Fibroblast of skin of left quadriceps (primary cell): ENCODE measurements at regions not wholly inside any gene's neighbourhood (a gene's known extent, or its start where the extent isn't known, plus 50 kb on each side); places are given as distances from the start of the nearest gene placed in this dataset.
A peak's percentile ranks its signal among the peaks of the same experiment; 100 is the strongest.

Experiments used
- DNase-seq, 2 experiments: peaks; one replicate each; pipeline ENCODE4 v3.0.0-alpha.2; 2013; ENCODE audit warnings: low read depth in 2 of 2

DNA sequence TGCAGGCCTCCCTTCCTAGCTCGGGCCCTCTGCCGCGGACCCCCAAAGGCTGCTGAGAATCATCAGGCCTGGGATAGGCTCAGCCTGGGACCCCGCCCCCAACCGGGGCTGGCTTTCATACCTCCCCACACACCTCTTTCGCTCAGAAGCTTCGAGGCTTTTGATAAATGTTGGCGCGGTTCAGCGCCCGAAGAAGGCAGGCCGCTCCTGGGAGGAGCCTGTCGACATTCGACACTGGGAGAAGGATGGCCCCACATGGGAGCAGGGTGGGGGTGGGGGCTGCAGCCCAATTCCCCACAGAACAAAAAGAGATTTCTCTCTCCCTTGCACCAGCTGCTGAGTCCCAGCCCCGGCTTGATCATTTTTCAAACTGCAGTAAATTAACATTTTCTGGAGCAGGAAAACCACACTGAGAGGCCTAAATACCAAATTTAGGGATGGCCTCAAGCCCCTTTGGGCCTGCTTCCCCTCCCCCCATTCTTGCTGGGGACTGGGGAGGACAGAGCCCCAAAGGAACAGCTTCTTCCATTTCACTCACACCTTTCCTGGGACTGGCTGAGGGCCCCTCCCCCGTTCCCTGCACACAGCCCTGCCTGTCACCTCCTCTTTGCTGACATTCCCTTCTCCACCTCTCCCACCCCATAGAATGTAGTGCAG lies 112.9 kb upstream of the PJA1 start:
- no peak for DNase-seq

- no peak for DNase-seq
Measured at GRCh38 chrX:69277369-69277990, 112.2 kb upstream of the PJA1 start.

GRCh38 chrX:69268611-69269010 lies 103.4 kb upstream of the PJA1 start:
- DNase-seq = no peak

DNA sequence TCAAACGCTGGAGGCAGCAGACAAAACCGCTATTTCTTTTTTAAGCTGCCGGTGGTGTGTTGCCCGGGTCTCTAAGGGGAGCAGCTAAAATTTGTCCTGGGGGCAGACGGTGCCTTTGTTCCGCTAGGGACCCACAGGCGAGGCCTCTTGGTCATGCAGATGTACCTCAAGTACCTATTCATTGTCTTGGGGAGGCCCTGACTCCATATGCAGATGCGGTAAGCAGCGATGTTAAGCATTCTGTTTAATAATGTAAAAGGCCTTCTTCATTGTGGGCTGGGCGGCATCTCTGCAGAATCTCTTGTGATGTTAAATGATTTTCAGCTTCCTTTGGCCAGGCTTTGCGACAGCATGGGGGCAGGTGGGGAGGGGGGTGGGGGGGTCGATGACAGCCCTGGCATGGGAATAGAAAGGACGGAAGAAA lies 98.9 kb upstream of the PJA1 start:
- DNase-seq = no peak

DNA sequence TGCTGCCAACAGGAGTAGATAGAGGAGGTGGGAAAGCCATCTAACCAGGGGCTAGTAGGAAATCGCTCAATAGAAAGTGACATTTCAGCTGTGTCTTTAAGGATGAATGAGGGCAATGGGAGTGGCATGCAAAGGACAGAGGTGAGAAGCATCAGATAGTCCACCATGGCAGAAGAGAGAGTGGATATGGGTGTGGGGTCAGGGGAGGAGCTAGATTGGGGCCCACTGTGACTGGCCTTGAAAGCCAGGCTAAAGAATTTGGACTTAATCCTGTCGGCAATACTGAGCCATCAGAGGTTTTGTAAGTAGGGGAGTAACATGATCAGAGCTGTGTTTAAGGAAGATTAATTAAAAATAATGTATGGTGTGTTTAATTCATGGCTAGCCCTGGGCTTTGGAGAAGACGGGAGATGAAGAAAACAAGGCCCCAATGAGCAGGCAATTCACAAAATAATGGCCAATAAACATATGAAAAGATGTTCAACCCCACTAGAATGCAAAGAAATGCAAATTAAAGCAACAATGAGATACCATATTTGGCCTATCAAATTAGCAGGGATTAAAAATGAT lies 98.1 kb upstream of the PJA1 start:
- DNase-seq = no peak

DNA sequence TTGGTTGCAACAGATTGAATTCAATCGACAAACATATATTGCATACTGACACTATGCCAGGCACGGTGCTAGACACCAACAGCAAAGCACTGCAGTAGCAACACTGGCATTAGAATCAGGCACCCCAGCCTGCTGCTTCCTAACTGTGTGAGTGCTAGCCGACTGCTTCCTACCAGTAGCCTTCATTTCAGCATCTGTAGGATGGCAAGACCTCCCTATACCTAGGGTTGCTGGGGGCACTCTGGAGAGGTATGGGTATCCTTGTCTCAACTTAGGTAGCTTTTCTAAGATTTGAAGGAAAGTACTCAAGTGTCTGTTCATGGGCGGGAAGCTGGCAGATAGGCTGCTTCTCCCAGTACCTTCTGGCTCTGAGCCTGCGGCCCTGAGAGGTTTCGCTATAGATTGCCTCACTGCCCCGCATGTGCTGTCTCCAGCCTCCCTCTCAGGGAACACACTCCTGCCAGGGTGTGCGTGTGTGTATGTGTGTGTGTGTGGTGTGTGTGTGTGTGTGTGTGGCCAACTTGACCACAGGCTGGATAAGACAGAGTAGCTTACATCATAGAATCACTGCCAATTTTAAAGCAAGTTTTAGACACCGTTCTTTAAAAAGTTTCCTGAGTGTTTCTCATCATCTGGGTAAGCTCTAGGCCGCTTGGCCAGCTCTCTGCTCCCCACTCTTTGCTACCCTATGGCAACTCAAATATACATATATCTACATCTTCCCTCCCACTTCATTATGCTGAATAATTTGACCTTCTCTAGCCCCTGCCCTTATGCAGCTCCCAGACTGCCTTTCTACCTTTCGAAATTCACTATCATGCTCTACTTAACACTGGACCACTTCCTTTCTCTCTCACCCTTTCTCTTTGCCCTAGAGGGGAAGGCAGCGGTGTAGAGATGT lies 97.0 kb upstream of the PJA1 start:
- no peak for DNase-seq

- no peak for DNase-seq
Measured at GRCh38 chrX:69260169-69260568, 94.9 kb upstream of the PJA1 start.

DNA sequence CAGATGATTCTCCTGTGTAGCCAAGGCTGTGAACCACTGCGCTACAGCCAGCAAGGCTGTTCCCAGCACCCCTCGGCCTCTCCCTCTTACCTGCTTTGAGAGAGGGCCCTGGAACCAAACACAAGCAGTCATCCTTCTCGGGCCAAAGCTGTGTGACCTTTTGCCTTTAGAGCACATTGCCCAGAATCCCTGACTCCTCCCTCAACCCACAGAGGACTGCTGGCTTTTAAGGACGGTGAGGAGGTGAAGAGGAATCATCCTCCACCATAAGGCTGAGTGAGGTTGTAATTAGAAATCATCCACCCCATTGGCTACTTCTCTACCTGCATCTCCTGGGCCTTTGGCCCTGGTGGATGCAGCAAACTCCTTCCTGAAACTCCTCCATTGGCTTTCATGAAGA lies 93.6 kb upstream of the PJA1 start:
- no peak for DNase-seq

DNA sequence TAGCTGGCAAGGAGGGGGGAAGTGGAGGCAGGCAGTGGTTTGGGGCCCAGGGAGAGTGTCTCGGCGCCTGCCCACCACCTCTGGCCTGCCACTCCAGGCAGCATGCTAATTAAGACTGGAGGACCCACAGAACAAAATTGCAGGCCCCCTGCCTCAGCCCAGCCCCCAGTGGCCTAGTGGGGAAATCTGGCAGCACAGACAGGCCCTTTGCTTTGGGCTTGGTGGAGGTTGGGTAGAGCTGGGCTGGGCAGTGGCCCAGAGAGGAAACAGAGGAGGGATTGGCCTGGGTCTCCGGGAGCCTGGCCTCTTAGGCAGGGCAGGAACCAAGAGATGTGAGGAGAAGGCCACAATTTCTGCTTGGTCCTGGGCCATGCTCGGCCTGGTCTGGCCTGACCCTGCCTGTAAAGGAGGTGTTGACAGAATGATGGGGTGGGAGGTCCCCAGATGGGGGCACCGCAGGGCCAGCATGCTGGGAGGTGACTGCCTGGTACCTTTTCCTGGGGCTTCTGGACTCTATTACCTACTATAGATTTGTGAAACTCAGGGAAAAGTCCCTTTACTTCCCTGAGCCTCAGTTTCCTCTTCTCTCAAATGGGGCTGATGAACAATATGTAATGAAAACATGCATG lies 92.4 kb upstream of the PJA1 start:
- DNase-seq = no peak

GRCh38 chrX:69256291-69256565 lies 91.0 kb upstream of the PJA1 start:
- DNase-seq = no peak

- no peak for DNase-seq
Measured at GRCh38 chrX:69255441-69256290, 90.4 kb upstream of the PJA1 start.

GRCh38 chrX:69253821-69254220 lies 88.6 kb upstream of the PJA1 start:
- no peak for DNase-seq

DNA sequence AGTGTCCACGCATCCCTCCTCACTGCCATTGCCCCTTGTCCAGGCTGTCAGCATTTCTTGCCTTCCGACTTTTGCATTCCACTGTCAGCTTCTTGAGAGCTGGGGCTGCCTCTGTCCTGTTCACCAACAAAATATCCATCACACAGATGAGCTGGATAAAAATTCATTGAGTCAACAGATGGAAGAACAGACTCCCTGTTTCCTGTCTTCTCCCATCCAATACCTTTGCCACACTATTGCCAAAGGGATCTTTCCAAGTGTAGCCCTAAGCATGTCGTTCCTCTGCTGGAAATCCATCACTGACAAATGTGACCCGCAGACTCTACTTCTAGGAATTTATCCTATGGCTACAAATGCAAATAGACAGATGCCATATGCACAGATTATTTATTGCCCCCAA lies 78.0 kb upstream of the PJA1 start:
- DNase-seq = no peak

DNA sequence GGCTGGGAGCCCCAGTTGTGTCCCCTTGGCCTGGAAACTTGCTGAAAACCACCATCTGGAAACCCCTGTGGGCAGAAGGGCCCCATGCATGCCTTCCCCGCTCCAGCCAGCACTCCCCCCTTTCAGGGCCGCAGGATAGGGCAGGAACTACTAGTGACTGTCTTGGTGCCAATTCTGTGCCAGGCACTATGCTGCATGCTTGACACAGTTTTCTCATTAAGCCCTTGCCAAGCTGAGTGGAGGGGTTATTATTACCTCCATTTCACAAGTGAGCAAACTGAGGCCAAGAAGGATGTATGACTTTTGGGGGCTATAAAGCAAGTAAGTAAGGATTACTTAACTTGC lies 73.6 kb upstream of the PJA1 start:
- DNase-seq = no peak

DNA sequence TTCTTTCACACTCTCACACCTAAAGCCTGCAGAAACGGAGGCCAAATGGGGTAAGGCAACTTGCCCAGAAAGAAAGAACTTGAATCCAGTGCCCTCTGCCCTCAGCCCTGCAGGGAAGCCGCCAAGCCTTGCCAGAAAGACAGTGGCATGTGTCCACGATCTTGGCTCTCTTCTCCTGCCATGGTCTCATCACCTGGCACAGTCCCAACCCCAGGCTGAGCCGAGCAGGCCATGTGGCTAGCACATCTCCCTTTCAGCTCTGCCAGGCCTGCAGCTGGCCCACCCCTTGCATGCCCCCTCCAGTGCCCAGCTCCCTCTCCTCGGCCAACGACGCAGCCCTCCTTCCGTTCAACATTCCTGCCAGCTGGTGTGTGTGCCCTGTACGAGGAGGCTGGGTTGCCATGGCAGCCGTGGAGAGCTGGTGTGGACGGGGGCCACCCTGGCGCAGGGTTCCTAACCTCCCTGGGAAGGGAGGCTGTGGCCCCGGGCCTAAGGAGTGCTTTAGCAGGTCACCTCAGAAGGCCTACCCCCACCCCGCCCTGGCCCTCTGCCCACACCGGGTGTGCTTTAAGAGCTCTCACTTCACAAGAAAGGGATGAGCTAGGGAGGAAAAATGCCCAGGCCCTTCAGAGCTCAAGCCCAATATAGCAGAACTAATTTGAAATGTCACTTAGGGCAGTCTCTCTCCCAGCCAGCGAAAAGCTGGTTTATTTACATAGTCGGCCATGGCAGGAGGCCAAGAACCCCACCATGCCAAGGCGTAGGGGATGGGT lies 73.0 kb upstream of the PJA1 start:
- no peak for DNase-seq

- no peak for DNase-seq
Measured at GRCh38 chrX:69237236-69237635, 72.0 kb upstream of the PJA1 start.

DNA sequence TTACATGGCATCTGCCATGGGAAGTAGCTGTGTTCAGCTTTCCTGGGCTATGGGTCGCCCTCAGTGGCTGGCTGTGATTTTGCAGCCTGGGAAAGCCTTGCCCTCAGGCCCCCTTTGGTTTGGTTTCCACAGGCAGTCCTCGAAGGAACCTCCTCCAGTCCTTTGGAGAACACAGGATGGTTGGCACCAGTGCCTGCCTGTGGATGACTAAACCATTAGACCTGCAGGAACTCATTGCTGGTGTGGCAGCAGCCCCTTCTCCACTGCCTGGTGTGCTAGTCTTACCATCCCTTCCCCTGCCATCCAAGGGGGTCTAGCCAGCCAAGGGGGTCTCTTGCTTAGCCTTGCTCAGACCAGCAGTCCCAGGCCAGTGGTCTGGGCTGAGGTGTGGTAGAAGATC lies 71.4 kb upstream of the PJA1 start:
- DNase-seq = no peak

GRCh38 chrX:69234624-69235023 lies 69.4 kb upstream of the PJA1 start:
- no peak for DNase-seq

- DNase-seq = no peak
Measured at GRCh38 chrX:69232945-69233344, 67.7 kb upstream of the PJA1 start.

- DNase-seq = no peak
Measured at GRCh38 chrX:69231903-69232302, 66.7 kb upstream of the PJA1 start.

DNA sequence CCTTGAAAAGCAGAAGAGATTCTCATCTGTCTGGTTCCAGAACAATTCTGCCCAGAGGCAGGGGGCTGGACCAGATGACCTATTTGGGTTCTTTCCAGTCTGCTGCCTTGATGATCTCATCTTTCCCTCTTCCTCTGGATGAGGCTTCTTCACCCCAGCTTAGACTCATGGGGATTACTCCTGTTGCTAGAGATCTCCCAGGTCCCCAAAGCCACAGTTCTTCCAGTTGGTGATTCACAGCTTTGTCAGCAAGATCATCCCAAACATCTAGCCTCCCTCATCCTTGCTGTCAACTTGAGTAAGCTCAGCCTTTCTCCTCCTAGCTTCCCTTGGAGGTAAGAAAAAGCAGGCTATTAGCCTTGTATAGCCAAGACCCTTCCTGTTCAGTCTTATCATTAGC lies 64.2 kb upstream of the PJA1 start:
- DNase-seq = peak; percentile 39 to 58
